Embryonic facial prominence (tissue), 1 donor: ENCODE measurements at regions not wholly inside any gene's neighbourhood (a gene's known extent, or its start where the extent isn't known, plus 50 kb on each side); places are given as distances from the start of the nearest gene placed in this dataset.

Experiments
- DNase-seq: peaks from one replicate; pipeline ENCODE4 v3.0.0-alpha.2; 2016; ENCODE audit errors: extremely low spot score

GRCh38 chr17:14489986-14490385 is 189.1 kb downstream of the HS3ST3B1 start:
- no peak for DNase-seq

DNA sequence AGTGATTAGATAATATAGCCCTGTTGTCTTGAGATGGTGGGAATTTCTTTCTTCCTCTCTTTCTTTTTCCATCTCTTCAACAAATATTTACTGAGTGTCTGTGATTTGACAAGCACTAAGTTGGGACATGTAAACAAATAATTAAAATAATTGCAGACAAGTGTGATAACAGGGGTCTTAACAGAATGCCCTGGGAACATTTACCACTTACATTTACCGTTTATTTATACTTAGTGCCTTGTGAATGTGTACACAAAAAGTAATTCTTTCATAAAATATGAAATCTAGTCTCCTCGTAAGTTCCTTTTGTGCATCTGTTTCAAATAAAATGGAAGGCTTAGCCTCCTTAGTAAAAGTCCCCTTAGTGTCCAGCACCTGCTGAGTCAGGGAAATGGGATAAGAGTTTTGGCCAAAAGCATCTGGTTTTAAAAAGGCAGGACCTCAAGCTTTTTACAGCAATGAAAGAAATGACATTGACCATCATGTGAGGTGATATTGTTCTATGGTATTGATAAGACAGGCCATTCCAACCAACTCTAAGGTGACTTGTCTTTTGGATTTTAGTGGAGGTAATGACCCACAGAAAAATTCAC is 188.2 kb downstream of the HS3ST3B1 start:
- DNase-seq = no peak

DNA sequence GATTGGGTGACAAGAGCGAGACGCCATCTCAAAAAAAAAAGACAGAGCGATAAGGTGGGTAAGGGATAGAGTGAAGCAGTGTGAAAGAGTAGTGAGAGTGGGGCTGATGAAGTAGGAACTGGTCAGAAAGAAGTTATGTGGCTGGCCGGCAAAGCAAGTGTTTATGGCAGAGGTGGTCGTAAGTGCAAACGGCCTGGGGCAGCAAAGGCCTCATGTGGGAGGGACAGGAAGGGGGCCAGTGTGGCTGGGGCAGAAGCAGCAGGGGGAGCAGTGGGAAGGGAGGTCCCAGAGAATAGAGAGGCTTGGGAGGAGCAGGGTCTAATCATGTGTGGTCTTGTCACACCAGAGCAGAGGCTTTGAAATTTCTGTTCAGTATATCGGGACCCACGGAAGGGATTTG is 186.2 kb downstream of the HS3ST3B1 start:
- DNase-seq = no peak

DNA sequence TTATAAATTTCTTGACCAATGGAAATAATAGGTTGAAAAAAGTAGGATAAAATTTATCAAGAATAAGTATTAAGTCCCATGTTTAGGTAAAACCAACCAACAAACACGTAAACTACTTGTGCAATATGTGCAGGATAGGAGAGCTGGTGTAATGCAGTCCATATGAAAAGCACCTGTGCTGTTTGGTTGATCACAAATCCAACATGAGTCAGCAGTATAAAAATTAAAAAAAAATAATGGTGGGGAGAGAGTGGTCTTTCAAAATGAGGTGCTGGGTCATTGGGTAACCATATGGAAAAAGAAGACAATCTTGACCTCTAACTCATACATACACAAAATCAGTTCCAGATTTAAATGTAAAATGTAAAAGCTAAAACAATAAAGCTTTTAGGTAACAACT is 181.8 kb downstream of the HS3ST3B1 start:
- DNase-seq = no peak

DNA sequence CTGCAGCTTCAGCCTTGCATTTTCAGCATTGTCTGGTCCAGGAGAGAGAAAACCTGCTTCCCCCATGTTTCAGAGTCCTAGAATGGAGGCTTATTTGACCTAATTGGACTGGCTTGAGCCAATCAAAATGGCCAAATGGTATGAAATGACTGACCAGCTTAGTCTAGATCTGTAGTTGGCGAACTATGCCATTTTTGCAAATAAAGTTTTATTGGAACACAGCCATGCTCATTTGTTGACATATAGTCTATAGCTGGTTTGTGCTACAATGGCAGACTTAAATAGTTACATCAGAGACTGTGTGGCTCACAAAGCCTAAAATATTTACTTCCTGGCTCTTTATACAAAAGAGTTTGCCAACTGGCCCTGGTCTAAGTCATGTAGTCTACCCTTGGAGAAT is 180.8 kb downstream of the HS3ST3B1 start:
- no peak for DNase-seq

DNA sequence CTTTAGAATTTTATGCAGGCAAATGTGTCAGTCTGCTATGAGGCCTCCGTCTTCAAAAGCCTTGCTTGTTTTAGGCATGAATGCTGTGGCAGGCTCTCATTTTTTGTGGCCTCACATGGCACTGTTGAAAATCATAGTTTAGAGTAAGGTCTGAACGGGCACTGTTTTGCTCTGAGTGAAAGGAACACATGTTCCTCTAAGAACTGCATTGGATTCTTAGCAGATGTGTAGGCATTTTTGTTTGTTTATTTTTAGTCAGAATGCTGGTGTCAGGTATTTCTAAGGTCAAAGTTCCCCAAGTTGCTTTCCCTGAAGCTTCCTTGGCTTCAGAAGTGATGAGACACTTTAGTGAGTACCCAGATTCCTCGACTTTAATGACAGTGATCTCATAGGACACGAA is 173.7 kb downstream of the HS3ST3B1 start:
- no peak for DNase-seq

DNA sequence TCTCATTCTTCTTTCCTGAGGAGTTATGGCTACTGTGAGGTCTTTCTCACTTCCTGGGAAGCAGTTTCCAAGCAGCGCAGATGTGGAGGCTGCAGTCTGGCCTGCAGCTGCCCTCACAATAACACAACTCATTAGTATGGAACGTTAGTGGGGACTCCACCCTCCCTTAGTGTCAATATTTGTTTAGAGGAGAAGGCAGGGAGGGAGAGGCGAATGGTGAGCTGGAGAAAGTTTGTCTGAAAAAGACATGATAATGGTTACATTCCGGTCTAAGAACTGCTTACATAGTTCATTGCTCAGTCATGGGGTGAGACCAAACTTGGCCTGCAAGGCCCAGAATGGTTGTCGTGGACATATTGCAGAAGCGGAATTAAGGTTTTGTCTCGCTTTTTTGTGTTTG is 170.2 kb downstream of the HS3ST3B1 start:
- DNase-seq = no peak

DNA sequence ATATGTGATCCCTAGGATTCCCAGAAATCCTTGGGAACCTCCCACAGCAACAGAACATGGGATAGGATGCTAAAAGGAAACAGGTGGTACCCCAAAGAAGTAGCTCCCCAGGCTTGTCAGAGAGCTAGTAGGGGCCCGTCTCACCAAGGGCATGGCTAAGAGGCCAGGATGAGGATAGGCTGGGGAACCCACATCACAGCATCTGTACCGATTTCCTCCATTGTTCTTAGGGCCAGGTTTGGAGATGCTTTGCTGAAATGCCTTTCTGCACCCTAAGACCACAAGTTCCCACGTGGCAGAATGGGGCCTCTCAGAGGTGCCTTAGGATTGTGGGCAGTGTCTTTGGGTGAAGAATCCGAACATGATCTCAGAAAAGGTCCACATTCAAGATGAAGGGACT is 169.5 kb downstream of the HS3ST3B1 start:
- DNase-seq = no peak

GRCh38 chr17:14469971-14470370 is 169.1 kb downstream of the HS3ST3B1 start:
- no peak for DNase-seq

DNA sequence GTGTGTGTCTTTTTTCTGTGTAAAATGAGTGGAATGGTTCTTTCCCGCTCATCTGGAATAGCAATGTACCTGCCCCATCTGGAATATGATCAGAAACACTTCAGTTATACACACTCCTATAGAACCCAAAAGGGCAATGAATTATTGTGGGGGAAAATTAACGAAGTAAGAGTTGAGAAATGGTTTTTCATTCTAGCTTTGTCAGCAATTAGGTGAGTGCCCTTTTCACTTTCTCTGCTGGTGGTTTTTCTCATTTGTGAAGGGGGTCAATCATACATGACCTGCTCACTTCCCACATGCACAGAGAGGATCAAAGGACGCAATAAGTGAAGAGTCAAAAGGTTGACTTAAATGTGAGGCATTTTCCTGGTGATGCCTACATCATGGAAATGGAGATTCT is 168.0 kb downstream of the HS3ST3B1 start:
- no peak for DNase-seq

DNA sequence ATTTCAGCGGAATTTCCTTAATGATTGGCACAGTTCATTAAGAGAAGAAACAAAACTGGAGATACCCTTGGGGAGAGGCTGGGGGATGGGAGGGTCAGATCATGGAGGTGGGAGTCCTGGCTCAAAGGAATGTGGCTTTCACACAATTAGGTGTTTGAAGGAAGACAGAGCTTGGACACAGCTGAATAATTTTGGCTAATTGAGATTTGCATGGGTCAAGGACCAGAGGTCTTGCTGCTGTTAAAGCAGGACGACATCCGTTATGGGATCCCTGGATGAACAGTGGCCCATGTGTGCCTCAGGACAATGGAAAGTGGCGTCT is 160.3 kb downstream of the HS3ST3B1 start:
- DNase-seq = no peak

GRCh38 chr17:14460516-14461226 is 159.8 kb downstream of the HS3ST3B1 start:
- DNase-seq = no peak

DNA sequence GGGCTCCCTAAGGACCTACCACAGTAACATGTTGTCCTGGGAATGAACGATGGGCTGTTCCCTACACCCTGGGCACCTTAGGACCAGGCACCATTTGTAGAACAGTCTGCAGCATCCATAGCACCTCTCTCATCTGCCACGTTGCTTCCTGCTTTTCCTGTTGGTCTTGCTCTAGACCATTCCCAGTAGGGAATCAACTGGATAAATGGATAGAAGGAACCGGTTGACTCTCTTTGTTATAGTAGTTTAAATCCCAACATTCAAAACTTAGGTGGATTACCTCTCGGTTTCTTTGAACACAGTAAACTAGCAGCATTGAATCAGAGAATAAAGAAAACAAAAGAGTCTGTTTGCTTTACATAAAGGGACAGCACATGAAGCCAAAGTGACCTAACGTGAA is 159.1 kb downstream of the HS3ST3B1 start:
- DNase-seq = no peak

GRCh38 chr17:14458724-14459123 is 157.8 kb downstream of the HS3ST3B1 start:
- no peak for DNase-seq

GRCh38 chr17:14454746-14455145 is 153.9 kb downstream of the HS3ST3B1 start:
- no peak for DNase-seq

DNA sequence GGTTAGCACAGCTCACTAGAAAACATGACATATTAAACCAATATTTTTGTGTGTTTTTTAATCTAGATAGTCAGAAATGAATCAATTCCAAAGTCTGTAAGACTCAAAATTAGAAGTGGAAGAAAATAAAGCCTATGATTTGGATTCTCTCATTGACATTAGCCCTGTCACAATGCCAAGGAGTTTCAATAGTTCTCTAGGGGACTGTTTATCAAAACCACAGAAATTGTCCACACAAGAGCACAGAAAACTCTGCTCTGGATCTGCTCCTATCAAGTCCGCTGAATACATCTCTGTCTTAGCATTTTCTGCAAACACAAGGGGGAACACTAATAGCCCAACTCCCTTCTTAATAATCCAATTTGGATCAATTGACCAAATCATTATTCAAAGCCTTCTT is 152.0 kb downstream of the HS3ST3B1 start:
- no peak for DNase-seq

DNA sequence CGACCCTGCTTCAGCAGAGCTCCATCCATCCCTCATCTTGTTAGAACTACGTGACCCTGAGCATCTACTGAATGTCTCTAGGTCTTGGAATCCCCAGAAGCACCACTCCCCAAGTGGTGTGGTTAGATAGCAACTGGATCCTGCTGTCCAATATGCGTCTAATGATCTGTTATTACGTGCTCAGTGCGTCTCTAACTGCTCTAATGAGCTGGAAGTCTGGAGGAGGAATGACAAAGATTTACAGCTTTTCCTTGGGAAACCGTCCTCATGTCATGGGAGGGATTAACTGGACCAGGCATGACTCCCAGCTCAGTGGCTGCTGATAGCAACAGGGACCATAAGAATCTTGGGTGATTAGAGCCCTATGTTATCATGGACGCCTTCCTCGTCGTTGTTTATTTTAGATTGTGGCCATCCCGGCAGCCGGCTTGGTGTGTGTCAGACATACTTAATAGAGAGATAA is 150.9 kb downstream of the HS3ST3B1 start:
- DNase-seq = no peak

- DNase-seq = no peak
These were observed 147.9 kb downstream of the HS3ST3B1 start for GRCh38 chr17:14448818-14449217.

- no peak for DNase-seq
These were observed 145.9 kb downstream of the HS3ST3B1 start for GRCh38 chr17:14446825-14447224.

- DNase-seq = no peak
These were observed 144.0 kb downstream of the HS3ST3B1 start for GRCh38 chr17:14444915-14445314.

DNA sequence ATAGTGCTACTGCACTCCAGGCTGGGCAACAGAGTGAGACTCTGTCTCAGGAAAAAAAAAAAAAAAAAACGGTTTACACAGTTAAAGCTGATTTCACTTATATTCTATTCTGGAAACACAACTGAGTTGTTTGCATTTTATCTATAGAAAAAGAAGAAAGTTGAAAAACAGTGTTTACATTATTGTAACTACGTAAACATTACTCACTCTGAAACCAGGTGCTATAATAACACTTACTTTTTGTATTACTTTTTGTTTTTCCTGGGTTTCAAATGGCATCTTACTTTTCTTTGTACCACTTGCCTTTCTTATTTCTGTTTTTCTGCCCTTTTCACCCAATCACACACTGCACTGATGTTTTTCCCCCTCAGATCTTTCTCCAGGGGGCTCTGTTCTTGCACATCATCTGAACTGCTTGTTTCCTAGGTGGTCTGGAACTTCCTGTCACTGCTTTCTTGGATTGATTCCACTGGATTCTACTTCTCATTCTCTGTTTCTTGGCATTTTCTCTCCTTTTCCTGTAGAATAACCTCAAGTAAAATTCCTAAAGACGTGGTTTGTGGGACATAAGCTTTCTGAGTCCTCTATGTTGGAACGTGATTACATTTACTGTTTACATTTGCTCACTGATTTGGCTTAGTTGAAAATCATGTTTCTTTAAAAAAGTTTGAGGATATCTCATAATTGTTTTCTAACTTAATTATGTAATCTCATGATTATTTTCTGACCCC is 142.1 kb downstream of the HS3ST3B1 start:
- no peak for DNase-seq

- DNase-seq = no peak
These were observed 136.3 kb downstream of the HS3ST3B1 start for GRCh38 chr17:14437176-14437575.

DNA sequence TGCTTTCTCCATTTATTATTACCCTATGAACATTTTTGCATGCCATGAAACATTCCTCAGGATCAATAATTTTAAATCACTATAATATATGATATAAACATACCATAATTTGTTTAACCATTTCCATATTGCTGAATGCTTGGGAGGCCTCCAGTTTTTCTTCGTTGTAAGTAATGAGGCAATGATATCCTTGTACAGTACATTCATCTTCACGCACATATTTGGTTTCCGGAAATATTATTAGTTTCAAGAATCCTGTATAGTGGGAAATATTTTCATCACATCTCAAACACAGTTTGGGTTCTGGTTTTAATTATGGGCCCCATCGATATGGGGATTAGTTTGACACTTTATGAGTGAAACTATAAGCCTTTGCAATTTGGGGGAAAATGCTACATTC is 135.4 kb downstream of the HS3ST3B1 start:
- no peak for DNase-seq
